ENCODE measurements at regions not wholly inside any gene's neighbourhood (a gene's known extent, or its start where the extent isn't known, plus 50 kb on each side); places are given as distances from the start of the nearest gene placed in this dataset.
"Not testable (repeated sequence)": the region's sequence is repeated elsewhere in the genome, so short reads cannot be mapped to it uniquely, and the experiment has no call there.

DNA sequence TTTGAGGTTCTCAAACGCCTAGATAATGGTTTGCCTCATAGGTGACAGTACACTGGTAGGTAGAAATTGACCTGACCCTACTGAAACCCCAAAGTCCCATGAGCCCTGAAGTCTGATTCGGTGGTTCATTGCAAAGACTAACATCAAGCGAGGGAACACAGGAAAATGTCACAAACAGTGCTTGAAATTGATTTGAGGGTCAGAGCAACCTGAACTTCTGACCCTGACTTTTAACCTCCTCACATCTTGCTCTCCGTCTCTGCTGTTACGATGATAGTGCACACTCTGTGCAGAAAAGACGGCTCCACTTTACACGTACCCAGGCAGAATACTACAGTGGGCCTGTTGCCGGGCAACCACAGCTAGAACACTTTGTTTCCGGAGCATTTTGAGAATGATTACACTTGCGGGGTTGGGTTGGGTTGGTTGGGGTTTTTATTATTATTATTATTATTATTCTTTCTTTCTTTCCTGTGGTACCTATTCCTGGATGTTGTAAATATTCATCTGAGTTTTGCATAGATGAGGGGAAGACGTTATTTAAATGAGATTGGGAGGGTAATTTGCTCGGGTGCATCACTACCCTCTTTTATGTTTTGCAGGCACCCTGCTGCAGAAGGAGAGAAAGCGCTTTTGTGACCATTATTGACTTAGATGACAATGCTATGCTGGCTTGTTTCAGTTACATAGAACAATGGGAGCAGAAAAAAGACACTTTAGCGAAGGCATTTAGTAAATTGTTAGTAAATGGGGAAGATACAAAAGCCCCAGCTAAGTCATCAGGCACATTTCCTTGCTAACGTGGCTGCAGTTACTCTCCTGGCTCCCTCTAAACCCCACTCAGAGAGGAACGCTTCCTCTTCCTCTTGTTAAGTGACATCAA is 438.1 kb upstream of the NRP1 start:
- intact Hi-C loops (cut with DNase I; ENCODE audit: low total_unique reads), result no loop called here
- peak in 1 of 2 donors; percentile 24 for DNase-seq (ENCODE audit: low spot score in 2 of 2)
- H3K4me3 ChIP-seq (ENCODE audit: low read depth, poor library complexity, severe bottlenecking), result no peak overlapping the region
- no peak for TF ChIP-seq POLR2A (IDR thresholded peaks at IDR 0.05)
- TF ChIP-seq, protein P1, sequence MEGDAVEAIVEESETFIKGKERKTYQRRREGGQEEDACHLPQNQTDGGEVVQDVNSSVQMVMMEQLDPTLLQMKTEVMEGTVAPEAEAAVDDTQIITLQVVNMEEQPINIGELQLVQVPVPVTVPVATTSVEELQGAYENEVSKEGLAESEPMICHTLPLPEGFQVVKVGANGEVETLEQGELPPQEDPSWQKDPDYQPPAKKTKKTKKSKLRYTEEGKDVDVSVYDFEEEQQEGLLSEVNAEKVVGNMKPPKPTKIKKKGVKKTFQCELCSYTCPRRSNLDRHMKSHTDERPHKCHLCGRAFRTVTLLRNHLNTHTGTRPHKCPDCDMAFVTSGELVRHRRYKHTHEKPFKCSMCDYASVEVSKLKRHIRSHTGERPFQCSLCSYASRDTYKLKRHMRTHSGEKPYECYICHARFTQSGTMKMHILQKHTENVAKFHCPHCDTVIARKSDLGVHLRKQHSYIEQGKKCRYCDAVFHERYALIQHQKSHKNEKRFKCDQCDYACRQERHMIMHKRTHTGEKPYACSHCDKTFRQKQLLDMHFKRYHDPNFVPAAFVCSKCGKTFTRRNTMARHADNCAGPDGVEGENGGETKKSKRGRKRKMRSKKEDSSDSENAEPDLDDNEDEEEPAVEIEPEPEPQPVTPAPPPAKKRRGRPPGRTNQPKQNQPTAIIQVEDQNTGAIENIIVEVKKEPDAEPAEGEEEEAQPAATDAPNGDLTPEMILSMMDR (IDR thresholded peaks at IDR 0.05), result no peak
- 59 to 62% methylated on average over 16 of the region's 16 CpGs for WGBS, 2 donors

DNA sequence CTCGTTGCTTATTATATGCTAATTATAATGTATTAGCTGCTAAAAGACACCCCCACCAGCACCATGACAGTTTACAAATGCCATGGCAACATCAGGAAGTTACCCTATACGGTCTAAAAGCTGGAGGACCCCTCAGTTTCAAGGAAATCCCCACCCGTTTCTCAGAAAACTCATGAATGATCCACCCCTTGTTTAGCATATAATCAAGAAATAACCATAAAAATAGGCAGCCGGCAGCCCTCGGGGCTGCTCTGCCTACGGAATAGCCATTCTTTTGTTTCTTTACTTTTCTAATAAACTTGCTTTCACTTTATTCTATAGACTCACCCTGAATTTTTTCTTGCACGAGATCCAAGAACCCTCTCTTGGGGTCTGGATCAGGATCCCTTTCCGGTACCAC is 437.4 kb upstream of the NRP1 start:
- intact Hi-C loops (cut with DNase I; ENCODE audit: low total_unique reads); H3K4me3 ChIP-seq (ENCODE audit: low read depth, poor library complexity, severe bottlenecking); DNase-seq (ENCODE audit: low spot score in 2 of 2): not testable (repeated sequence)
- WGBS, 2 donors, result 76 to 80% methylated on average over 8 of the region's 8 CpGs

DNA sequence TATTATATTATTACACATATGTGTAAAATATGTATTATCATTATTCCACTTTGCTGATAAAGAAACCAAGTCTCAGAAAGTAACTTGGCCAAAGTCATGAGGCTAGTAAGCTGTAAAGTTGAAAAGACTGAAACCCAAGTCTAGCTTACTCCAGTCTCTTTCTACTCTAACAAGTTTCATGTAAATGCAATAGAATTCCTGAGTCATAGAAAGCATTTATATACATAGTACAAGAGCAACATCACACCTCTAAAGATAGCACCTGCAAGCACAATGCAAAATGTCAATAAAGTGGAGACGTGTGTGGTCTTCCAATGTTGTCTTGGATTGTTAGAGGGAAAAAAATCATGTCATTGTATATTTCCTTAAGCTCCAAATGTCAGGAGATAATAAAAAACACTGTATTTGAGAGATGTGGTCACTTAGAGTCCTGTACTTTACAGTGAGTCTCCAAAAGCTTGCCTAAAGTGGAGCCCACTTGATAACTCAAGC is 430.3 kb upstream of the NRP1 start:
- intact Hi-C loops (cut with DNase I; ENCODE audit: low total_unique reads), result no loop called here
- DNase-seq (ENCODE audit: low spot score in 2 of 2), result no peak
- 92 to 93% methylated on average over 1 of the region's 1 CpG for whole genome bisulfite sequencing, 2 donors
- no peak overlapping the region for H3K4me3 ChIP-seq (ENCODE audit: low read depth, poor library complexity, severe bottlenecking)
- no peak for TF ChIP-seq POLR2A (IDR thresholded peaks at IDR 0.05)
- TF ChIP-seq, protein P1 (IDR thresholded peaks at IDR 0.05), result no peak

DNA sequence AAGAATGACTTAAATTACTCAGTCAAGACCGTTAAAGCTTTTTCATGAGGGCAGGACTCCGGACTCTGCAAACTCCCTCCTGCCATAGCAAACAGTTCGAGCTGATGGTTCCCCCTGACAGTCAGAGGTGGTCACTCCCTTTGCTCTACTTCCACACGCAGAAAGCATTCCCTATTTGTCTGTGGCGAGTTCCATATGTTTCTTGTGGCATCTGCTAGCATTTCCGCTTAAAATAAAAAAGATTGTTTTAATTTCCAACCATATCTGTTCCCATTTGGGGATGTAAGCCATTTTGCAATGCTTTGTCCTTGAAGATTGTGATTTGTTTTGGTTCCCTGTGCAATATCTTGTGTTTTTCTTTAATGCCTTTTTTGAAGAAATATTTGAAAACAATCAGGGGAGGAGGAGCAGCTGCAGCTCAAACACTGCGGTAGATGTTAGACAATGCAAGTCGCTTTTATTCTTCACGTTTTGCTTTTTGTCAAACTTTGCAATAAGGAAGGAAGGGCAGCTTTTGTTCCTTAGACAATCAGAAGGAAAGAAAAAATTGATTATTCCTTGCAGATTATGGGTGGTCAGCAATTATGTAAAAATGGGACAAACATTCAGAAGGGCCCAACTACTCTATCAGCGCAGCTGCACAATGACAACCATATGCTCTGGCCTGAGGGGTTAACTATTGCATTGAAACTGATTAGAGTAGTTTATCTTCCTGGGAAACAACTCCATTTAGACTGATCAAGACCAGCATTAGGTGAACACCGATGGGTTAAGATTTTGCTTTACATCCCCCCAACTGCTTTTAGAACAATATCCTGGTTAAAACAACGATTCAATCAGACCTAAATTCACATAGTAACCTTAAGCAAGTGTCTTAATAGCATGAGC is 425.8 kb upstream of the NRP1 start:
- WGBS, 2 donors, result 78 to 85% methylated on average over 12 of the region's 12 CpGs

DNA sequence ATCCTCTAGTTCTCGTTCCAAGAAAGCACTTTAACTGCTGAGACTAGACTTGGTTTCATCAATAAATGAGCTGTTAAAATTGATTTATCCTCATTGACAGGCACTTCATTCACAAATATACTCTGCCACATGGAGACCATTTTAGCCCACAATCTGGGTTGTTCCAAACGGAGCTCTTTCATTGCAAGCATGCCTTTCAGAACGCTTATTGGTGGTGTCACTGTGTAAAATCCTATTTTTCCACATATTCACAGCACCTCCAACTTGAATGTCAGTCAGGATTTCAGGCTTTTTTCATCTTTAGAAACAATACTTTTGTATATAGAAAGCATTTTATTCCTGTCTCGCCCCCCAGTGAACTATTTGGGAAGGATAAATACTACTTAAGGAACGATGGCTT is 424.7 kb upstream of the NRP1 start:
- intact Hi-C loops (cut with DNase I; ENCODE audit: low total_unique reads), result no loop called here
- DNase-seq (ENCODE audit: low spot score in 2 of 2), result no peak
- WGBS, 2 donors, result 92 to 96% methylated on average over 5 of the region's 5 CpGs
- no peak overlapping the region for H3K4me3 ChIP-seq (ENCODE audit: low read depth, poor library complexity, severe bottlenecking)
- TF ChIP-seq POLR2A (IDR thresholded peaks at IDR 0.05), result no peak
- TF ChIP-seq, protein P1 (IDR thresholded peaks at IDR 0.05), result no peak

More for the DNA sequence above, 425.8 kb upstream of the NRP1 start:
- intact Hi-C loops (cut with DNase I; ENCODE audit: low total_unique reads), result no loop called here
- no peak overlapping the region for H3K4me3 ChIP-seq (ENCODE audit: low read depth, poor library complexity, severe bottlenecking)
- TF ChIP-seq, protein P1 (IDR thresholded peaks at IDR 0.05), result no peak
- TF ChIP-seq POLR2A (IDR thresholded peaks at IDR 0.05), result no peak
- no peak for DNase-seq (ENCODE audit: low spot score in 2 of 2)

DNA sequence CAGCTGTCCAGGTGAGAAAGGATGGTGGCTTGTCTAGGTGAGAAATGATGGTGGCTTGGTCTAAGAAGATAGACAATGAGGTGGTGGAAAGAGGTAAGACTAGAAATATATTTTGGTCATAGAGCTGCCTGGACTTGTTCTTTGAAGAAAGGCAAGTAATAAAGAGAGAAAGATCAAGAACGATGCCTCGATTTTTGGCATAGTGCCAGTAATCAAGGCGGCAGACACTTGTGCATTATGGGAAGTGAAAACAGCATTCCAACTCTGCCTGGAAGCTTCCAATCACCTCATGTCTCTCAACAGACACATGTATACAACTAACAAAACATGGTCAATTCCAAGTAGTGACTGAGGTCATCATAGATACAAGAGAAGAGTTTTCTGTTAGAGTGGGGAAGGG is 423.8 kb upstream of the NRP1 start:
- TF ChIP-seq POLR2A (IDR thresholded peaks at IDR 0.05), result no peak
- TF ChIP-seq, protein P1 (IDR thresholded peaks at IDR 0.05), result no peak
- WGBS, 2 donors, result 16 to 36% methylated on average over 3 of the region's 3 CpGs
- no peak for DNase-seq (ENCODE audit: low spot score in 2 of 2)
- intact Hi-C loops (cut with DNase I; ENCODE audit: low total_unique reads), result no loop called here
- H3K4me3 ChIP-seq (ENCODE audit: low read depth, poor library complexity, severe bottlenecking), result no peak overlapping the region
